Activated CD4-positive, alpha-beta T cell treated with anti-CD3 and anti-CD28 coated beads, Interleukin-2, amount 10 ng/mL, durations not matched to agents 7 days and 5 days (primary cell): ENCODE measurements at regions not wholly inside any gene's neighbourhood (a gene's known extent, or its start where the extent isn't known, plus 50 kb on each side); places are given as distances from the start of the nearest gene placed in this dataset.

Experiments
- CTCF ChIA-PET: fragments of 350-600 bp; sonication (Branson Sonifier 250); formaldehyde crosslinking; loops from one replicate; lab custom pipeline; 2021; ENCODE audit warnings: antibody characterized with exemption; lab: Charles Lee
- POLR2A ChIA-PET: fragments of 350-600 bp; sonication (Branson Sonifier 250); formaldehyde crosslinking; loops from one replicate; lab custom pipeline; 2021; ENCODE audit warnings: antibody characterized with exemption; lab: Charles Lee
- DNase-seq: peaks from one replicate; pipeline ENCODE4 v3.0.0-alpha.2; 2020
- H3K27ac Mint-ChIP-seq: one replicate; pipeline ENCODE4 v1.8.0; 2021; ENCODE audit warnings: mild to moderate bottlenecking, moderate library complexity, mixed read lengths
- H3K27me3 Mint-ChIP-seq: one replicate; pipeline ENCODE4 v1.8.0; 2021; ENCODE audit warnings: mixed read lengths
- H3K36me3 Mint-ChIP-seq: one replicate; pipeline ENCODE4 v1.8.0; 2021; ENCODE audit warnings: low read depth, mixed read lengths
- H3K4me1 Mint-ChIP-seq: one replicate; pipeline ENCODE4 v1.8.0; 2021; ENCODE audit warnings: mixed read lengths
- H3K4me3 Mint-ChIP-seq: one replicate; pipeline ENCODE4 v1.8.0; 2021; ENCODE audit warnings: mild to moderate bottlenecking, moderate library complexity, mixed read lengths
- H3K9me3 Mint-ChIP-seq: one replicate; pipeline ENCODE4 v1.8.0; 2021; ENCODE audit warnings: mixed read lengths

DNA sequence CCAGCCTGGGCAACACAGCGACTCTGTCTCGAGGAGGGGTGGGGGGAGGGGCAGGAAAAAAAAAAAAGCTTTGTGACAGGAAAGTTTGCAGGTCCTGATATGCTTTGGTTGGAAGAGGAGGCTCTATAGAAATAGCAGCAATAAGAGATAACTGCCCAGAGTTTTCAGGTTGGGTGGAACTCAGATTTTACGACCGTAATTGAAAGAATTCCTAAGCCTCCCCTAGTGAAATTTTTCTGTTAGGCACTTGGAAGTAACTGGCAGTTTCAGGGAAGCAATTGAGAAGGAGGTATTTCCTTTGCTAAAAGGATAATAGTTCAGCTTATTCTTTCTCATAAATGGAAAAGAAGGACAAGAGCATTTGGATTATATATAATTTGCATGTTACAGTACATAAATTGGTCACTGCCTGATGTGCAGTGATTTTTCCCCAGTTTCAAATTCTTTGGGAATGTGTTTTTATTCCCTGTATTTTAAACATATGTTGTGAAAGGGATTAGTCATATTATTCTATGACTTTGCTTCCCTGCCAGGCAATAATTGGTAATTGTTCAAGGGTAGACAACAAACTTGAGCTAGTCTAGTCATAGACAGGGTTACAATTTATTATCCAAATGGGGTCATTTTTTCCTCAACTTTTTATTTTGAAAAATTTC is 452.8 kb downstream of the AEBP2 start:
- Mint-ChIP-seq H3K4me3 (no peak overlapping the region), H3K36me3 (no peaks in the 10 kb centered on the region), H3K27me3 (no peaks in the 10 kb centered on the region), H3K4me1 (peaks cover 7% of the 10 kb centered on the region), H3K27ac (no peak overlapping the region), H3K9me3 (no peaks in the 10 kb centered on the region)
- CTCF ChIA-PET, result no interaction called here
- POLR2A ChIA-PET, result no interaction called here
- no peak for DNase-seq

DNA sequence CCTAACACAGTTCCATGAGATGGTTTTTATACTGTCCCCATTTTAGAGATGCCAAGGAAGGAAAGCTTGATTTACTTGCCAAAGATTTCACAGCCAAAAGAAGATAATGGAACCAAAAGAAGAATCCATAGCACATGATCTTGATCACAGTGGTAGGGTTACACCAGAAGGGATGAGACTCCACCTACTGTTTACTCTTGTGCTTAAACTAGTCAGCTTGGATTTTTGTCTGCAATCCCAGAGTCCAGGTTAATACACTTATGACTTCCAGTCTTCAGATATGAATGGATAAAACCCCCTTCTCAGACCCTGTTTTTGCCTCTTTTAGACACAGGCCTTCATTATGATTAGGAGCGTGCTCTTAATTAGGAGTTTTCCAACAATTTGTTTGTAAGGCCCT is 454.2 kb downstream of the AEBP2 start:
- H3K36me3 Mint-ChIP-seq, result no peaks in the 10 kb centered on the region
- H3K9me3 Mint-ChIP-seq, result no peaks in the 10 kb centered on the region
- ChIA-PET POLR2A (no interaction called here), CTCF (interaction anchor here (1.4 kb wide), 1 partner anchor 83 kb away, joined by 3 read pairs; no protein-coding TSS in a partner anchor)
- DNase-seq, result no peak
- no peak overlapping the region for H3K27ac Mint-ChIP-seq
- peaks cover 7% of the 10 kb centered on the region for H3K4me1 Mint-ChIP-seq
- no peak overlapping the region for H3K4me3 Mint-ChIP-seq
- no peaks in the 10 kb centered on the region for H3K27me3 Mint-ChIP-seq

DNA sequence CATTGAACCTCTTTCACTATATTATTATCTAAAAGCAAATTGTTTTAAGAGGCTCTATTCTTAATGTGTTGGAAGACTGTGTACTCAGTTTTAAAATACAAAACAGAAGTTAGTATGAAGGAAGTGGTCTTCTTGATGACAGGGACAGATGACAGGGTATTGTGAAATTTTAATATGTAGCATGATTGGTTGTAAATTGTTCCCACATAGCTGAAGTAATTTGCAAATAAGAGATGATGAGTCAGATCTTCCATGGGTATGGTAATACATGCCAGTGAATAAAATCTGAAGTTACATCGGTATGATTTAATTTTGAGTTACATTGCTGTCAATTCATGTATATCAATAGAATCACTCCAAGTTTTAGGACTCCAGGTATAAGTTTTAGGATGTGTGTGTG is 454.8 kb downstream of the AEBP2 start:
- no peak overlapping the region for H3K4me3 Mint-ChIP-seq
- no peak overlapping the region for H3K27ac Mint-ChIP-seq
- ChIA-PET POLR2A (no interaction called here), CTCF (interaction anchor here (1.4 kb wide), 1 partner anchor 83 kb away, joined by 3 read pairs; no protein-coding TSS in a partner anchor)
- H3K4me1 Mint-ChIP-seq, result peaks cover 7% of the 10 kb centered on the region
- H3K9me3 Mint-ChIP-seq, result no peaks in the 10 kb centered on the region
- no peaks in the 10 kb centered on the region for H3K36me3 Mint-ChIP-seq
- DNase-seq, result no peak
- H3K27me3 Mint-ChIP-seq, result no peaks in the 10 kb centered on the region

DNA sequence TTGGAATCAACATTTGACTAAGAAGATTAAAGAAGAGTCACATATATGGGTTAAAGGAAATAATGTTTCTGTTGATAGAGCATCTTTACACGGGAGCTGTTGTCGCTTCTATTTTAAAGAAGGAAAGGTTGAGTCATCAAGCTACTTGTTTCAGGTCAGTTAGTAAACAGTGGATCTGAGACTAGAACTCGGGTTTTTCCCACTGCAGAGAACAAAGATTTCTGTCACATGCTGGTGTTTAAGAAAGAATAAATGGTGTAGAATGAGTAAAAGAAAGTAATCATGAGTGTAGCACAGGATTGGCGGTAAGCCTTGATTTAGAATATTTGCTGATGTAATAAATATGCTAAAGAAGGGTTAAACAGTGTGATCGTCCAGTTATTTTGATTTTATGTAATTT is 455.5 kb downstream of the AEBP2 start:
- no peak for DNase-seq
- CTCF ChIA-PET, result interaction anchor here (1.4 kb wide), 1 partner anchor 84 kb away, joined by 3 read pairs; no protein-coding TSS in a partner anchor
- Mint-ChIP-seq H3K27me3 (no peaks in the 10 kb centered on the region), H3K4me3 (no peak overlapping the region), H3K4me1 (peaks cover 7% of the 10 kb centered on the region), H3K36me3 (no peaks in the 10 kb centered on the region), H3K9me3 (no peaks in the 10 kb centered on the region), H3K27ac (no peak overlapping the region)
- POLR2A ChIA-PET, result no interaction called here

DNA sequence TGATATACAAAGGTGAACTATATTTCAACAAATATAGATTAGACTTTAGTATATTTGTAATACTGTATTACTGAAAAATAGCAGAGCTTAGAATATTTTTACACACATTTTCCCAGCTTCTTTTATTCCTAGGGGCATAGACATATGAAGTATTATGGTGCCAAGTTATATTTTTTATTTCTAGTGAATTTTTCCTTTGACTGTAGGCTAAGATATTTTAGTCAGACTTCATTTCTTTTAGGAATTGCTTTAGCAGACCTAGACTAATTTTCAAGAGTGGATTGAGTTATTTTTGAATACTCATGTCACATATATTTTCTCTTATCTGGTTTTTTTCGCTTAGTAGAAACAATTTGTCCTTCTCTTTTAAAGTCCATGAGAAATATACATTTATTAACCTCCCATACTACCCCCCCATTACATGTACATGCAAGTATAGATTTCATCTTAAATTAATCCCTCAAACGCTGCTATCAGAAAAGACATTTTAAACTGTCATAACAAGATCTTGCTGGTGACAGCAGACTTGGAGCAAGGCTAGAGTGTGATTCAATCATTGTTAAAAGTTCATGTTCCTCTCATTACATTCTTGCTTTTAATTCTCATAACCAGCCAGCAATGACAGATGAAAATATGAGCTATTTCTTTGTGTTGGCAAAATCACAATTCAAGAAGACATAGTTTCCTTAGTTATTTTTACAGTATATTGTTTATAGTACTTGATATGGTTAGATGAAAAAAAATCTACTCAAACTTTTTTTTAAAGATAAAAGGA is 456.1 kb downstream of the AEBP2 start:
- Mint-ChIP-seq H3K9me3 (no peaks in the 10 kb centered on the region), H3K4me1 (peaks cover 7% of the 10 kb centered on the region), H3K27ac (no peak overlapping the region), H3K27me3 (no peaks in the 10 kb centered on the region), H3K36me3 (no peaks in the 10 kb centered on the region), H3K4me3 (no peak overlapping the region)
- CTCF ChIA-PET, result no interaction called here
- POLR2A ChIA-PET, result no interaction called here
- no peak for DNase-seq

DNA sequence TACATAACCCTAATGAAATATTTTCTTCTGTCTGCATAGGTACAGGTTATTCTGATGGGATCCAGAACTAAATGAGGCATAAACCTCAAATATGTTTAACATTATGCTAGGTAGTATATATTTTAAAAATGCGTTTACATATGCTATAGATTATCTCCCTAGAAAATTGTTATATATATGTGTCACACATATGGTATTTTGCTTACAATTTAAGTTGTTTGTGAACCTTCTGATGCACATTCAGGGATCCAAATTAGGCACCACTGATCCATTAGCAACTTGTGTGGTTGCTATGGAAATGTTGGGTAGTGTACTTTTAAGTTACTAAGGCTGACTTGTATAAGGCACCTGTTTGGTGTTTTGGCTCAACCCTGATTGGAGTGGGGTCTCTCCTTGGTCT is 456.7 kb downstream of the AEBP2 start:
- CTCF ChIA-PET, result no interaction called here
- POLR2A ChIA-PET, result no interaction called here
- H3K9me3 Mint-ChIP-seq, result no peaks in the 10 kb centered on the region
- peaks cover 7% of the 10 kb centered on the region for H3K4me1 Mint-ChIP-seq
- no peak overlapping the region for H3K27ac Mint-ChIP-seq
- H3K4me3 Mint-ChIP-seq, result no peak overlapping the region
- no peaks in the 10 kb centered on the region for H3K27me3 Mint-ChIP-seq
- no peak for DNase-seq
- H3K36me3 Mint-ChIP-seq, result no peaks in the 10 kb centered on the region

DNA sequence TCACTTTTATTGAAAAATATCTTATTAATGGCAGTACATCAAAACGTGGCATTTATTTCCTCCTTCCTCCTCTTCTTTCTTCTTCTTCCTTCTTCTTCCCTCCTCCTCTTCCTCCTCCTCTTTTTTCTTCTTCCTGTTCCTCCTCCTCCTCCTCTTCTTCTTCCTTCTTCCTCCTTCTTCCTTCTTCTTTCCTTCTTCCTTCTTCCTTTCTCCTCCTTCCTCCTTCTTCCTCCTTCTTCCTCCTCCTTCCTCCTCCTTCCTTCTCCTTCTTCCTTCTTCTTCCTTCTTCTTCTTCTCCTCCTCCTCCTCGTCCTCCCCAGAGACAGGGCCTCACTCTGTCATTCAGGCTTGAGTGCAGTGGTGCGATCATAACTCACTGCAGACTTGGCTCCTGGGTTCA is 457.2 kb downstream of the AEBP2 start:
- Mint-ChIP-seq H3K36me3 (no peaks in the 10 kb centered on the region), H3K4me1 (peaks cover 7% of the 10 kb centered on the region), H3K4me3 (no peak overlapping the region), H3K27me3 (no peaks in the 10 kb centered on the region), H3K9me3 (no peaks in the 10 kb centered on the region), H3K27ac (peak overlapping the region; percentile 16)
- ChIA-PET CTCF (no interaction called here), POLR2A (no interaction called here)
- no peak for DNase-seq

DNA sequence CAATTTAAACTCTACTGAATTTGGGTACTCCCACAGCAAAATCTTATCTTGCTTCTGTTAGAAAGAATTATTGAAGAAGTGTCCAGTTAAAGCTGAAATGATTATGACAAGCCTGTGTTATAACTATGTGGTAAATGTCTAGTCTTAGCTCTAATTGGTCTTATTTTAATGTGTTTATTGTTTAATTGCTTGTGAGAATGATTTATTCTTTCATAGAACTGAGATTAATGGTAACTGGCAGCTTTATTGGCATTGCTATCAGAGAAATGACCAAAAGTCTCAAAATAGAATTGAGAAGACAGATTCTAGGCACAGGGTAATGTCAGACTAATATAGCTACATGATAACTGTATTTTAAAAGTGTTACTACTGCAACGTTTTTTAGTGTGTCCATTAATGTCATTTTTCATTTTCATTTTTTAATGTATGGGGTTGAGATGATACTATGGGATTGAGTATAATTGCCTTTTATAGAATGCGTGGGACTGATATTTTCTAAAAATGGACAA is 458.7 kb downstream of the AEBP2 start:
- Mint-ChIP-seq H3K4me1 (peaks cover 7% of the 10 kb centered on the region), H3K4me3 (no peak overlapping the region), H3K9me3 (no peaks in the 10 kb centered on the region), H3K27ac (no peak overlapping the region), H3K27me3 (no peaks in the 10 kb centered on the region), H3K36me3 (no peaks in the 10 kb centered on the region)
- POLR2A ChIA-PET, result no interaction called here
- CTCF ChIA-PET, result no interaction called here
- no peak for DNase-seq

DNA sequence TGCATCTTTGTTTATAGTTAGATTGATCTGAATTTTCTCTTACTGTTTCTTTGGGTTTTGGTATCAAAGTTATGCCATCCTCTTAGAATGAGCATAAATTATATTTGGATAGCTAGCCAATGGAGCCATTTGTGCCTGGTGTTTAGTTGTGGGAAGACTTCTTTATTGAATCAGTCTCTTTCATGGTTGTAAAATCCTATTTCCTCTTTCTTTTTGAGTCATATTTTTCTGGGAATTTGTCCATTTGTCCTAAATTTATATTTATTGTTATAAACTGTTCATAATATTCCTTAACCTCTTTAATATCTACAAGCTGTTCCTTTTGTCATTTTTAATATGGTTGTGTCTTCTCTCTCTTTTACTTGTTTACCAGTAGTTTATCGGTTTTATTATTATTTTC is 462.5 kb downstream of the AEBP2 start:
- no peak for DNase-seq
- no peak overlapping the region for H3K4me3 Mint-ChIP-seq
- no peak overlapping the region for H3K27ac Mint-ChIP-seq
- H3K4me1 Mint-ChIP-seq, result no peaks in the 10 kb centered on the region
- CTCF ChIA-PET, result no interaction called here
- H3K36me3 Mint-ChIP-seq, result no peaks in the 10 kb centered on the region
- POLR2A ChIA-PET, result no interaction called here
- H3K27me3 Mint-ChIP-seq, result no peaks in the 10 kb centered on the region
- H3K9me3 Mint-ChIP-seq, result no peaks in the 10 kb centered on the region

DNA sequence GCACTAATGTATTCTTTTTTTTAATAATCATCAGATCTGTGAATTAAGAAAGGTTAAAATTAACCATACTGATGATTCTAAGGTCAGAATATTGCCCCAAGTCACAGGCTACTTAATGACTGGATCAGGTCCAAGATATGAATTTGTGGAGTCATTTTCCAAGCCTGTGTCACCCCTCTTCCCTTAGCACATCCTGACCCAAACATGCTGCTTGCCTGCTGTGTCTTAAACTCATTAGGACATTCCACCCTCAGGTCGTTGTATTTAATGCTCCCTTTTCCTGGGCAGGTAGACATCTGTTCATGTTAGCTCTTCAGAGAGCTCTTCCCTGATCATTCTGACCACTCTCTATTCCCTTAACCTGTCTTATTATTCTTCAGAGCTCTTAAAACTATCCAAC is 463.5 kb upstream of the PDE3A start:
- no peak overlapping the region for H3K27ac Mint-ChIP-seq
- CTCF ChIA-PET, result no interaction called here
- H3K36me3 Mint-ChIP-seq, result no peaks in the 10 kb centered on the region
- H3K4me3 Mint-ChIP-seq, result no peak overlapping the region
- no peaks in the 10 kb centered on the region for H3K9me3 Mint-ChIP-seq
- DNase-seq, result no peak
- H3K27me3 Mint-ChIP-seq, result no peaks in the 10 kb centered on the region
- POLR2A ChIA-PET, result no interaction called here
- H3K4me1 Mint-ChIP-seq, result no peaks in the 10 kb centered on the region

DNA sequence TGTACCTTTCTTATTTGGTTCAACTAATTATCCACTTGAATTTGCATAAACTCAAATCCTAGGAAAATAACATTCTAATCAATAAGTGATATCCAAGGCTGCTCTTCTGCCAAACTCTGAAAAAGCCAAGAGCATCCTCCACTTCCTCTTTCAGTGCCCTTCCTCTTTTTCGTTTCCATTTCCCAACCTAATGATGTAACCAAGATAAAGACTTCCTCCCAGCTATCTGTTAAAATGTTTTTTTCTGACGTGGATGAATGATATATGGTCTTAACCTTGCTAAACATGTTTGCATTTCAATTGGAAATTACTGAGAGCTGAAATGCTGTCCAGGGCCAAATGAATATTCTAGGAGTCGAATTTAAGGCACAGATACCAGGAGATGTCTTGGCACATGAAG is 459.5 kb upstream of the PDE3A start:
- no peaks in the 10 kb centered on the region for H3K4me1 Mint-ChIP-seq
- DNase-seq, result no peak
- POLR2A ChIA-PET, result interaction anchor here (0.6 kb wide), 1 partner anchor 22 kb away, joined by 3 read pairs; no protein-coding TSS in a partner anchor
- H3K27ac Mint-ChIP-seq, result no peak overlapping the region
- no peaks in the 10 kb centered on the region for H3K27me3 Mint-ChIP-seq
- no peak overlapping the region for H3K4me3 Mint-ChIP-seq
- H3K36me3 Mint-ChIP-seq, result no peaks in the 10 kb centered on the region
- H3K9me3 Mint-ChIP-seq, result no peaks in the 10 kb centered on the region
- CTCF ChIA-PET, result no interaction called here

DNA sequence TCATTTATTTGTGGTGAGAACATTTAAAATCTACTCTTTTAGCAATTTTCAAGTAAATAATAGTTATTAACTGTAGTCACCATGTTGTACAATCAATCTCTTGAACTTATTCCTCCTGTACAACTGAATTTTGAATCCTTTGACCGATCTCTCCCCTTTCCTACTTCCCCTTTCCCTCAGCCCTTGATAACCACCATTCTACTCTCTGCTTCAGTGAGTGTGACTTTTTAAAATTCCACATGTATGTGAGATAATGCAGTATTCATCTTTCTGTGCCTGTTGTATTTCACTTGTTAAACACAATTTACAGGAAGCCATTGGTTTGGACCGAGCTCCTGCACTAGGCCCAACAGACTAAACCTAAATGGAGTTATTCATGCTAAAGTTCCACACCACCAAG is 458.9 kb upstream of the PDE3A start:
- no peak for DNase-seq
- POLR2A ChIA-PET, result no interaction called here
- H3K4me1 Mint-ChIP-seq, result no peaks in the 10 kb centered on the region
- no peaks in the 10 kb centered on the region for H3K9me3 Mint-ChIP-seq
- no peak overlapping the region for H3K27ac Mint-ChIP-seq
- no peaks in the 10 kb centered on the region for H3K27me3 Mint-ChIP-seq
- H3K36me3 Mint-ChIP-seq, result no peaks in the 10 kb centered on the region
- H3K4me3 Mint-ChIP-seq, result no peak overlapping the region
- CTCF ChIA-PET, result no interaction called here

DNA sequence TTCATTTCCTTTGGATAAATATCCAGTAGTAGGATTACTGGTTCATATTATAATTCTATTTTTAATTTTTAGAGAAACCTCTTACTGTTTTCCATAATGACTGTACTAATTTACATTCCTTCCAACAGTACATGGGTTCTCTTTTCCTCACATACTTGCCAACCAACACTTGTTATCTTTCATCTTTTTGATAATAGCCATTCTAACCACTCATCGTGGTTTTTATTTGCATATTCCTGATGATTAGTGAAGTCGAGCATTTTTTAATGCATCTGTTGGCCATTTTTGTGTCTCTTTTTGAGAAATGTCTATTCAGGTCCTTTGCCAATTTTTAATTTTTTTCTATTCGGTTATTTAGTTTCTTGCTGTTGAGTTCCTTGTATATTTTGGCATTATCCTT is 457.7 kb upstream of the PDE3A start:
- no peak overlapping the region for H3K27ac Mint-ChIP-seq
- no peaks in the 10 kb centered on the region for H3K27me3 Mint-ChIP-seq
- H3K4me1 Mint-ChIP-seq, result no peaks in the 10 kb centered on the region
- H3K4me3 Mint-ChIP-seq, result no peak overlapping the region
- no peaks in the 10 kb centered on the region for H3K9me3 Mint-ChIP-seq
- ChIA-PET CTCF (no interaction called here), POLR2A (no interaction called here)
- no peaks in the 10 kb centered on the region for H3K36me3 Mint-ChIP-seq
- no peak for DNase-seq
